ENCODE measurements at regions not wholly inside any gene's neighbourhood (a gene's known extent, or its start where the extent isn't known, plus 50 kb on each side); places are given as distances from the start of the nearest gene placed in this dataset.
"Not testable (repeated sequence)": the region's sequence is repeated elsewhere in the genome, so short reads cannot be mapped to it uniquely, and the experiment has no call there.

DNA sequence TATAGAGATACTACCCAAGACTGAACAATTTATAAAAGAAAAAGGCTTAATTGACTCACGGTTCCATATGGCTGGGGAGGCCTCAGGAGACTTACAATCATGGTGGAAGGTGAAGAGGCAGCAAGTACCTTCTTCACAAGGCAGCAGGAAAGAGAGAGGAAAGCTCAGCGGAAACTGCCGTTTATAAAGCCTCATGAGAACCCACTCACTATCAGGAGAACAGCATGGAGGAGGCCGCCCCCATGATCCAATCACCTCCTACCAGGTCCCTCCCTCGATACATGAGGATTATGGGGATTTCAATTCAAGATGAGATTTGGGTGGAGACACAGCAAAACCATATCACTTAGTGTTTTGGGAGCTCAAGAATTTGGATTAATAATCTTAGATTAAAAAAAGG, 240.2 kb downstream of the UACA start:
- DNase-seq = no peak

DNA sequence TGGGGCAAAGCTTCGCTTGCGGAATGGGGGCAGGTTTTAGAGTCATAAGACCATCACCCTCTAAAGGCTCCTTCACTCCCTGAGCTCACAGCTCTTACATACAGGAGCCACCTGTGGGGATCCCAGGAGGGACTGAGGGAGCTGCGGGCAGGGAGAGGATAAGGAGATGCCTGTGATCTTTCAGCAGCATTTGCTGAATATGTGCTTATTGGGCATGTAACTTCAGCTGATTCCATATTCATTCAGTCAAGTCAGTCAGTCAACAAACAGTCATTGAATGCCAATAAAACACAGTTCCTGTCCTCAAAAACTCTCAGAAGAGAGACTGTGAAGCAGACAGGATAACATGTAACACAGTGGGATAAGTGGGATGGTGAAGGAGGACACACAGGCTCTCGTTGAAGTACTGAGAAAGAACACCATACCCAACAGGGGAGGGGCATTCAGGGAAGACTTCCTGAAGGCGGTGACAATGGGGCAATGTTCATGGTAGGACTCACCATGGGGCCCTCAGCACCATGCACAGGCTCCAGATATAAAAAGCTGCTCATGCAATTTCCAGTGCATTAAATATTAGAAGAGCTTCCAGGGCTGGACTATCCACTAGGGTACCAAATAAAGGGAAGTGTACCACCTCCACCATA, 240.9 kb downstream of the UACA start:
- DNase-seq = no peak

DNA sequence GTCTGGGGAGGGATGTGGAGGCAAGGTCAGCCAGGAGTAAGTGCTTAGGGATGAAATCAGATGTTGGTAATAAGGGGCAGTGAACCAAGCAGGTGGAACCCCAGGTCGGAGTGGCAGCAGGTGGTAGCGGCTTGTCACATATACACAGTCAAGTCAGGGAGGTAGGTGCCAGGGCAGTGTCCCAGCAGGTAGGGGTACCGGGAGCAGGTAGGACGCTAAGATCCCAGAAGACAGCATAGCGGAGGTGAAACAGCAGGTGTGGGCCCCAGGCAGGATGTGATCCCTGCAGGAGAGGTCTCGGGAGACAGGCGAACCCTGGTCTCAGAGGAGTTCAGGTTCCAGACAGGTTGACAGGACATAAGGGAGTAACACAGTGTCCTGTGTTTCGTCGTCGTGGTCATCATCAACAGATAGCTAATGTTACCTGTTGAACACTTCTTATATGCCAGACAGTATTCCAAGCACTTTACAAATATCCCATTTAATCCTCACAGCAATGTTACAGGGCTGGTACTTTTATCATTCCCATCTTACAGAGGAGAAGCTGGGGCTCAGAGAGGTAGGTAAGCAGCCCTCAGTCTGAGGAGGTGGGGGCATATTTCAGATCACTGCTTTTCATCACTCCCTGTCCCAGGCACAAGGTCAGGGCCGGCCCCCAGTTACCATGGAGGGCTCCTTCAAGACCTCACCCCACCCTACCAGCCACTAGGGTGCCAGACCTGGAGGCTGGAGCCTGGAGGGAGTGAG, 241.6 kb downstream of the UACA start:
- DNase-seq = no peak

DNA sequence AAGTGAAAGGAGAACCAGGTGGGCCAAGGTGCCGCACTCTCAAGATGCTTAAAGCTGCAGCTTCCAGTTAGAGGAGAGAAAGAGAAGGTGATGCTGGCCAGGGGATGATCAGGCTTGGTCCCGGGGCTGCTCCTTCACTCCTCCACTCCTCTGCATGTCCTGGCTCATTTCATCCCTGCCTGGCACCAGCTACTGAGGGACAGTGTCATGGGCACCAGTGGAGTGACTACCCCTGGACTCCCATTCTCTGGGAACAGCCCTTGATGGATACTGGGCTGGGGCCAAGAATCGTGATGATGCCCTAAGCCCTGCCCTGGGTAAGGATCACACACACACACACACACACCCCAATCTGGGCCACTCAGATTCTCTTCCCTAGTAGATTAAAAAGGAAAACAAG, 243.7 kb downstream of the UACA start:
- no peak for DNase-seq

DNA sequence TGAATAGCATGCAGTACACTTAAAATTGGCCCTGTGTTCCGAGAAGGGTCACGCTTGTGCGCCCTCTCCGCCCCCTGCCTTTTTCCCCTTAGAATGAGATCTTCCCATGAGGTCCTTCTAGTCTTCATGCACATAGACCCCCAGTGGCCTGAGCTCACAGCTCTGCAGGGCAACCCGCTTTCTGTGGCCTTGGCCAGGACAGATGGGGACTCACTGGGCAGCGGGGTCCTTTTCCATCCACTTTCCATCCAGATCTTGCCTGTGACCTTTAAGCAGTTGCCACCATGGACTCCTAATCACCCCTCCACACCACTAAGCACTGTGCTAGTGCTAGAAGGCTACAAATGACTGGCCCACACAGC, 244.4 kb downstream of the UACA start:
- DNase-seq = no peak

DNA sequence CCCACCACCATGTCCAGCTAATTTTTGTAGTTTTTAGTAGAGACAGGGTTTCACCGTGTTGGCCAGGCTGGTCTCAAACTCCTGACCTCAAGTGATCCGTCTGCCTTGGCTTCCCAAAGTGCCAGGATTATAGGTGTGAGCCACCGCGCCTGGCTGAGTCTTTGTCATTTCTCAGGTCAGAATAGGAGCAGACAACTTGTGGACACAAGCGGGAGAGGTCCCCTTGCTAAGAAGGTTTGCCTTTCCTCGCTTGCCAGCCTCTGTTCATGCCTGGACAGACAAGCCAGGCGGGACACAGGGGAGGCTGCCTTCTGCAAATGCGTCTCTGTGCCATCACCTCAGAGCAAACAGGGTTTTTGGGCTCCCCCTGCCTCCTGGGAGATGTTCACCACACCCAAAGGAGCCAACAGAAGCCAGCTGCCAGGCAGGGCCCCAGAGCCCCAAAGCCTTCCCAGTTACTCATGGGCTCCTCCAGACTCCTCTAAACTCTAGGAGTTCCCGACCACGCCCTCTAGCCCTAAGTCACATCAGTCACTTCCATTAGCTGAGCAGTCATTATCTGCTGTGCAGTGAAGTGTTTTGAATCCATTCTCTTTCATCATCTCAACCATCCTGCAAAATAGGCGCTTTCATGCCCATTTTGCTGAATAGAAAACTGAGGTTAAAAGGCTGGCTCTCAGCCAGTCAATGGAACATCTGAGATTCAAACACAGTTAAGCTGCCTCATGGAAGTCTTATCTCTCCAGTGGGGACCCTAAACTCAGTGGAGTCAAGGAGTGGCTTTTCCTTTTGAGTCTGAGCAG, 245.0 kb downstream of the UACA start:
- DNase-seq = no peak

DNA sequence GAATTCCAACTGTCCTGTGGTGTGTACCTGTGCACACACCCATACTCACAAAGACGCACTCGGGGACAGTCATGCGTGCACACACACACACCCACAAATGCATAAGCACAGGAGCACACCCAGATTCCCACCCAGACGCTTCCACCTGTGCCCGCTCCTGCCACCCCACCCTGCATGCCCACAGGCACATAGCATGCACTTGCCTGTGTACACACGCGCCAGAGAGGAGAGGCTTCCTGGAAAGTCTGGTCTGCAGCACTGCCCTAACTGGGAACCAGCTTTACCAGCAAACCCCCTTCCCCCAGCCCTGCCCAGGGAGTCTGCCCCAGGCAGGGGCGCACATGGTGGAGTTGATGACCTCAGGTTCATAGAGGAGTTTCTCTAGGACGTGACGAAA, 246.2 kb downstream of the UACA start:
- no peak for DNase-seq

DNA sequence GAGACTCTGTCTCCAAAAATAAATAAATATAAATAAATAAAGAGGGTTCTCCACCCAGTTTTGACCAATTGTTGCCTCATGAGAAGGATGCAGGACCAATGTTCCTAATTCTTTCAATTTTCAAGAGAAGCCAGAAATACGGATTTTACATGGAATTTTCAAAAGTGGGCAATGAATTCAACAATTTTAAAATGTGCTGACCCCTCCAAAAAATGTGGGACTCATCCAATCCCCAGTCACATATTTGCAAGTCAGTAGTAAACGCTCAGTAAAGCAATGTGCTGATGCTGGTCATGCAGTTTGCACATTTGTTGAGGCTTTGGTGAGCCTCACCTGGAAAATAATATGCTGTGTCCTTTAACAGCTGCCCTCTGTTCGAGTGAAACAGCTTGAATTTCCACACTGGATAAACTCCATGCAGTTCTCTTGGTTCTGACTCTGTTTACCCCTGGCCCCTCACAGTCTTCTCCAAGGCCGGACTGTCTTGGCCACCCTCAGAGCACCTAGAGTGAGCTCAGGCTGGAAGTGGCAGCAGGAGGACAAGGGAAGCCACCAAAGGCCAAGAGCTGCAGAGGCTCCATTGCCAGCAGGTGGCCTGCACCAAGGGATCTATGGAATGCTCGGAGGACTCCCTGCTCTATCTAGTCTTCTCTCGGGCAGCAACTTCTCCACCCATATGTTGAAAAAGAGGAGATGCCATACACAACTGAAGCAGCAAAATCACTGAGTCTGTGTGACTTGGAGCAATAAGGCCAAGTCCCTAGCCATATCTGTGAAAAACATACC, 246.8 kb downstream of the UACA start:
- no peak for DNase-seq

DNA sequence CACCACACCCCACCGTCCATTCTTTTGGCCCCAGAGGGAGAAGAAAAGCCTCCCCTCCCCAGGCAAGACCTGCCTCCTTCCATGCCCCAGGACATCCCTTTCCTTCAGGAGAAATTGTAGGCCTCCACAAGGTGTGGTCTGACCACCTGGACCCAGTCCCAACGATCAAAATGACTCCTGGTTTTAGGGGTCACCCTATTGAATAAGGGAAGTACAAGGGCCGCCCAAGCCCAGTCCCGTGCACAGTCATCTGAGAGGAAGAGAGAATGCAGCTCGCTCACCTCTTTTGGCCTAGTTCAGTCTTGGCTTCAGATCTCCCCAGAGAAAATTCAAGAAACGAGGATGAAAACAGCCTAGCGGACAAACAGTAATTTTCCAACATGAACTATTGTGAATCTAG, 249.1 kb downstream of the UACA start:
- no peak for DNase-seq

DNA sequence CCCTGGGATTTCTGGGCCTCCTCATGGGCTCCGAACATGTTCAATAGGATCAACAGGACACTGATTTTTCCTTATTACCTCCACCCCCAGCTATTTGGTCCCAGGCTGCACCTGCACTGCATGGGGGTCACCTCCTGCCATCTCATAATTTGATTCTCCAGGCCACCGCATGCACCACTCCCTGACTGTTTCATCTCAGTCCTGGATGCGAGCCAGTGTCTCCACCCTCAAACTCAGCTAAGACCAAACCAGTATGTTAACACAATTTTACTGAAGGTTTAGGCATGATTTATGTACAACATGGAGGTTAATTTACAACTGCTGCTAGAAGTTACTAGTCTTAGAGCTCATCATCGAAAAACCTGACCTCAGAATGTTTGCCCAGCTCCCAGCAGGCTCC, 249.5 kb downstream of the UACA start:
- DNase-seq = no peak

DNA sequence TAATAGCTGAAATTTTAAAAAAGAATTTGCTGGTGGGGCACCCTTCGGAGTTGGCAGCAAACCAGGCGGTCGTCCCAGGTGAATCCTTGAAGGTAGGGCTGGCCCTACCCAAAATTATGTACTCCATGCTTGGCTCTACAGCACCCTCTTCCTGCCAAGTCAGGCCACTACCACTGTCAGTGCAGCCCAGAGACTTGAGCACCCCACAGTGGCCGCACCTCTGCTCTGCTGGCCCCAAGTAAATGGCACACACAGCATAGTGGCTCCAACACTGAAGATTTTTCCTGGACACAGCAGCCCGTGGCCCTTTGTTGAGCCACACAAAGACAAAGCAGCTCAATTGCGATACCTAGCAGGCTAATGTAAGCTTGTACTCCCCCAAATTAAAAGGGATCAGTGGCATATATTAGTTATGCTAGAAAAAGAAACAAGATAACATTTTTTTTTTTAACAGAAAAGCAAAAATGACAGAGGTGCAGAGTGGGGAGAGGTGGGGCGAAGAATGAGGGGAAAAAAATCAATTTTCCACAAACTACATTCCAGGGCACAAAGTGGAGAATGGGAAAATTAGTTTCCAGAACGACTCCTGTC, 250.5 kb downstream of the UACA start:
- no peak for DNase-seq

DNA sequence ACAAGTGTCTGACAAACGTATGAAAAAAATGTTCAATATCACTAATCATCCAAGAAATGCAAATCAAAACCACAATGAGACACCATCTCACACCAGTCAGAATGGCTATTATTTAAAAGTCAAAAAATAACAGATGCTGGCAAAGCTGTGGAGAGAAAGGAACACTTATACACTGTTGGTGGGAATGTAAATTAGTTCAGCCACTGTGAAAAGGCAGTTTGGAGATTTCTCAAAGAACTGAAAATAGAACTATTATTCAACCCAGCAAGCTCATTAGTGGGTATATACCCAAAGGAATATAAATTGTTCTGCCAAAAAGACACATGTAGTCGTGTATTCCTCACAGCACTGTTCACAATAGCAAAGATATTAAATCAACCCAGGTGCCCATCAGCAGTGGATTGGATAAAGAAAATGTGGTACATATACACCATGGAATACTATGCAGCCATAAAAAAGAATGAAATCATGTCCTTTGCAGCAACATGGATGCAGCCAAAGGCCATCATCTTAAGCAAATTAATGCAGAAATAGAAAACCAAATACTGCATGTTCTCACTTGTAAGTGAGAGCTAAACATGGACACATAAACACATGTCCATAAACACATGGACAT, 251.3 kb downstream of the UACA start:
- DNase-seq = not testable (repeated sequence)

DNA sequence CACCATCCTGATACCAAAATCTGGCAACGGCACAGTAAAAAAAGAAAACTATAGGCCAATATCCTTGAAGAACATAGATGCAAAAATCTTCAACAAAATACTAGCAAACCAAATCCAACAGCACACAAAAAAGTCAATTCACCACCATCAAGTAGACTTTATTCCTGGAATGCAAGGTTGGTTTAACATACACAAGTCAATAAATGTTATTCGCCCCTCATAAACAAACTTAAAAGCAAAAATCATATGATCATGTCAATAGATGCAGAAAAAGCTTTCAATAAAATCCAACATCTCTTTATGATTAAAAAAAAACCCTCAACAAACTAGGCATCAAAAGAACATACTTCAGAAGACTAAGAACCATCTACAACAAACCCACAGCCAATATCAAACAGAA, 252.9 kb downstream of the UACA start:
- no peak for DNase-seq

DNA sequence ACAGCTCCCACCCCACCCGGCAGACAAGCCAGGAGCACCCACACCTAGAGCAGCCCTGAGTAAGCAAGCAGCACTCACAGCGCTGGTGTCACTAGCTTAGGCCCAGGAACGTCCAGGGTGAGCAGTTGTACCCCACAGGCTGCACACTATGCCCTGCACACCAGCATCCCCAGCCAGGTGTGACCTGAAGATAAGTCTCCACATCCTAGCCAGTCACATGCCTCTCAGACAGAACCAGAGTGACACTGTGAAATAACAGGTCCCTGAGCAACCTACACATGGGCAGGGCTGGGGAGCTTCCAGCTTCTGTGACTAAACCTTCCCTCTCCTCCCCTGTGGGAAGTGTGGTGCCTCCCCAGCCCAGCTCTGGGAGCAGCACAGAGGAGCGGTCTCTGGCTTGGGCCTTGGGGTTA, 253.6 kb downstream of the UACA start:
- DNase-seq = no peak

DNA sequence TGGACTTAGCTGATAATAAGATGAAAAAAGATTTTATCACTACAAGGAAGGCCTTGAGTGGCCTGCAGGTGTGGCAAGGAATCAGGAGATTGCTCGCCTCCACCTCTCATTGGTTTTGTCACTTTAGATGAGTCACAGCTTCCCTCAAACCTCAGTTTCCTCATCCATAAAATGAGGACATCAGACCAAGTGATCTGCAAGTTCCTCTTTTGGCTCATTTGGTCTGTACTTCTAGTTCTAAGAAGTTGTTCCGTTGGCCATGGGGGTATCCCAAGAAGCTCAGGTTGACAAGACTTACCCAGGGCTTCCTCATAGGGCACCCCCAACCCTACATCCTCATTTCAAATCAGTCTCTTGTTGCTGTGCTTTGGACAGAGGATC, 254.1 kb downstream of the UACA start:
- no peak for DNase-seq

DNA sequence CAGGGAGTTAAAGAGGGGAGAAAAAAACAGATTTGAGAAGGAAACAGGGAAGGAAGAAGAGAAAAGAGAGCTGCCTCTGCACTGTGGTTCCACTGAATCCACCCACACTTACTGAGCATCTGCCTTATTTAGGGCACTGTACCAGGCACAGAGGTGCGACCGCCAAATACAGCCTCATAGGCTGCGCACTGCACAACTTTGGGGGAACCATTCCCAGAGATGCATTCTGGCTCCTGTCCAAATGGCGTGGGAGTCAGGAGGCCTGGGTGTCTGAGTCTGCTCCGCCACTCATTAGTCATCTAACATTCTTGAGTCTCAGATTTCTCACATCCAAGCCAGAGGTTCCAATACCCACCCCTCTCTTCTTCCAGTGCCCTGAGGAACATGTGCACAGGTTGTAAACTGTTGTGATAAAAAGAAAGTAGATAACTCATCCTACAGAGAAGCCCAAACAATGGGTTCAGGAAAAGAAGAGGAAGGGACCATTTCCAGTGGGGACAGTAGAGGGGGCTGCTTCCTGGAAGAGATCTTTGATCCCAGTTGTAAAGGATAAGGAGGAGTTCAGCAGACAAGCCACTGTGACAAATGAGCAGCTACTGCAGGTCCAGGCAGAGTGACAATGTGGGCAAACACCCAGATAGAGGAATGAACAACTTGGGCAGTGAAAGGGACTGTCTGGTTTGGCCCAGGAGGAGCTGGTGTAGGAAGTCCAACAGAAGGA, 254.6 kb downstream of the UACA start:
- DNase-seq = no peak

DNA sequence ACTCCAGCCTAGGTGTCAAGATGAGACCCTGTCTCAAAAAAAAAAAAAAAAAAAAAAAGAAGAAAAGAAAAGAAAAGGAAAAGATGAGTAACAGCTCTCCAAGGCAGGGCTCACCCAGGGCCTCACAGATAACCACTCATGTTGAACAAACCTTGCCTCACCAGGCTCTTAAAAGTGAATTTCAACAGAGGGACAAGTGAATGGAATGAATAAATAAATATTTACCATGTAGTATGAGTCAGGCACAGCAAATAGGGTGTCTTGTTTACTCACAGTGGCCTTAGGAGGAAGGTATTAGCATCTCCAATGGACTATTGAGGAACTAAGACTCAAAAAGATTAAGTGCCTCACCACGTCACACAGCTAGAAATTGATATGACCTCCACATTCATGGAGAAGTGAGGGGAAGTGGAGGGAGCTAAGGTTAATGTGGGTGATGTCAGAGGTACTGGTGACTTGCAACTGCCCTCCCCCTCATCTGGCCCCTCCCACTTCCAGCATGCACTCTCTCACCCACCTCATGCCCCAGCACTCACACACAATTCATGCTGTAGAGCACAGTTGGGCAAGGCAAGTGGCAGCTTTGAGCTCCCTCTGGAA, 255.5 kb downstream of the UACA start:
- DNase-seq = no peak

DNA sequence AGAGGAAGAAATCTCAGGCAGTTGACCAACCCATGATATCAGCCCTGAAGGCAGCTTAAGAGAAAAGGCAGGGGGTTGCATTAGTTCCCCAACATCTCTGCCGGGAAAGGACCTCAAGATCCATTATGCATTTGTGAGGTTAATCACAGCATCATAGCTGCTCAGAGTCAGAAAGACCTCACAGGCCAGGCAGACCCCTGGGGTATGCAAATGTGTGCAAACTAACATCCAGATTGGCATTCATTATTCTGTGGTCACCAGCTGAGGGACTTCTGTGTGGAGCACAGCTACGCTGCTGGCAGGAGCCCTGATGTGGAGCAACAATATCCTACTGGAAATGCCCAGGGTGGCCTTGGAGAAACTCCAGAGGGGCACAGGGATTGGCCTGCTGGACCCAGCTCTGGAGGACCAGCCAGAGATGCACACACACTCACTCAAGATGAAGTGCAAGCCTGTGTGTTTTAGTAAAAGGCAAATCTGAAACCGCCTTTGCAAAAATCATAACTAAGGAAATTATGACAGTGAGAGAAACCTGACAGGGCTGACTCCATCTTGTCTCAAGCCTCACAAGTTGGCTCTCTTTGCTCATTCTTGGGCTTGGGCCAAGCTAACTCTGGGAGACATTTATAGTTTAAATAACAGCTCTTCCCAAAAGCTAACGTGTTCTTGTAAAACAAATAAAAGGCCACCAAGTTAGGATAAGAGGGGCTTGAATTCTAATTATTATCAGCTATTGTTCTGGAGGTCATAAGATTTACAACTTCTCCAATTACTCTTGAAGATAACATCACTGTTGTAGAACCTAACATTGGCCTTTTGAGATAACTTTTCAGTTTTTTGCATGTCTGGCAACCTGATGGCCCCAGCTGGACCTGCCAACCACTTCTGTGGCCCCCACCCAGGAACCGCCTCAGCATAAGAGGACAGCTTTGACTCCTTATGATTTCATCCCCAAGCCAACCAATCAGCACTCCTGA, 257.1 kb downstream of the UACA start:
- no peak for DNase-seq

DNA sequence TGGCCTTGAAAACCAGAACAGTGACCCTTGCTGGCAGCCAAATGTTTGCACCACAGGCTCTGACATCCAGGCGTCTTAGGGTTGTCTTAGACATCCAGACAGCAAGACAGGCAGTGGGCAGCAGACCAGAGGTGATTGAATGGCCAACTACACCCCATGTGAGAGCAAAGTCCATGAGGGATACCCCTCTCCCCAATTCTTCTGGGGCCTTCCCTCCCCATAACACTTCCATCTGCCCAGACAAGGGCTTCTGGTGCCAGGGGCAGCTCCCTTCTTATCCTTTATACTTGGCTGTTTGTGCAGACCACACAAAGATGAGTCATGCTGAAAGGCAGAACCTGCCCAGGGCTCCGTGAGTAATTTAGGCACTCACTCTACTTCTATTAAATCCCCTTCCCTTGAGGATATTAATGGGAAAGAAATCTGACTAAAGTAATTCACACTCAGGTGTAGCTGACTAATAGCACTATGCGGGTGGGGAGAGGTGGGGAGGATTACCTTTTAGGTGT, 257.9 kb downstream of the UACA start:
- no peak for DNase-seq

DNA sequence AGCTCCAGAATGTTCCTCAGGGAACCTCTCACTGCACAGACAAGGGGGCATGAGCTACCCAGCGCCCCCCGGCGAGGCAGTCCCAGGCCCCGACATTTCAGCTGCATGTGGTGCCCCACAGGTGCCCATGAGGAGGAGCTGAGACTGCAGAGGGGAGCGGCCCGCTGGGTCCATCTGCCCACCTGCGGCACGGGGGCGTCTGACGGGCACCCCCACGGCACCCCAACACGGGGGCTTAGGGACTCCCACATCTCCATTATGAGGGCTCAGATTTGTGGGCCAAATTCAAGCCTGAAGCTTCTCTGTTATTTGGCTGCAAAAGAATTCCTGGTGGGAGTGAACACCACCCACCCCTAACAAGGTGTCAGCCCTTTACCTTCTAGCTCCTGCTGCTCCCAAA, 258.4 kb downstream of the UACA start:
- DNase-seq = no peak
